Activated T-helper 2 cell treated with anti-CD3 and anti-CD28 coated beads, Interferon-gamma antibody, Interleukin-2, Interleukin-4, amounts not matched to agents 10 μg/mL and 5 μg/mL and 100 μg/mL, durations not matched to agents 14 hours and 24 hours and 36 hours (primary cell): ENCODE measurements at regions not wholly inside any gene's neighbourhood (a gene's known extent, or its start where the extent isn't known, plus 50 kb on each side); places are given as distances from the start of the nearest gene placed in this dataset.

ENCODE experiments used
- DNase-seq: peaks from one replicate; pipeline ENCODE4 v3.0.0; 2021; ENCODE audit warnings: low spot score
- H3K27ac Mint-ChIP-seq: one replicate; pipeline ENCODE4 v1.8.0; 2021; ENCODE audit warnings: mixed read lengths
- H3K27me3 Mint-ChIP-seq: one replicate; pipeline ENCODE4 v1.8.0; 2021; ENCODE audit warnings: low read depth, mixed read lengths
- H3K36me3 Mint-ChIP-seq: one replicate; pipeline ENCODE4 v1.8.0; 2021; ENCODE audit warnings: low read depth, mixed read lengths
- H3K4me1 Mint-ChIP-seq: one replicate; pipeline ENCODE4 v1.8.0; 2021; ENCODE audit warnings: low read depth, mixed read lengths
- H3K4me3 Mint-ChIP-seq: one replicate; pipeline ENCODE4 v1.8.0; 2021; ENCODE audit warnings: low read depth, mild to moderate bottlenecking, moderate library complexity, mixed read lengths
- H3K9me3 Mint-ChIP-seq: one replicate; pipeline ENCODE4 v1.8.0; 2021; ENCODE audit warnings: mixed read lengths
- intact Hi-C: fragments of 100-400 bp; cut with micrococcal nuclease; formaldehyde crosslinking; loops from one replicate; pipeline ENCODE4 v1.15.1; 2023

DNA sequence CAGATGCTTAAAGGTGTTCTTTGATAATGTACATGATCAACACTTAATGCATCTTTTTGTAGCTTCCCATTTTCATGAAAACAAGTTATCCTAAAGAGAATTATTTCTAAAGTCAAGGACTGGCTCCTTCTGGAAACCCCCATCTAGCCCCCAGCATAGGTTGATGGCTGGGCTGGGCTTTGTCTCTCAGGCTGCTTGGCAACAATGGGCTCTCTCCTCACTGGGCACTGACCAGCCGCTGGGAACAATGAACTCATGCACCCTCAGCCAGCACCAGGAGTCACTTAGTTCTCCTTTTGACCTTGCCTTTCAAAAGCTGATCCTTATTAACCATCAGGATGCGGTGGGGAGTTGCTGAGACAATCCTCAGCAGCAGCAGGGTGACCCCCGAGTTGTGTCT, 293.0 kb upstream of the PLXNA2 start:
- Mint-ChIP-seq H3K4me1 (no peaks in the 10 kb centered on the region), H3K4me3 (no peak overlapping the region), H3K27ac (no peak overlapping the region), H3K9me3 (no peaks in the 10 kb centered on the region), H3K36me3 (no peaks in the 10 kb centered on the region), H3K27me3 (no peaks in the 10 kb centered on the region)
- DNase-seq: no peak
- intact Hi-C loops: no loop called here

DNA sequence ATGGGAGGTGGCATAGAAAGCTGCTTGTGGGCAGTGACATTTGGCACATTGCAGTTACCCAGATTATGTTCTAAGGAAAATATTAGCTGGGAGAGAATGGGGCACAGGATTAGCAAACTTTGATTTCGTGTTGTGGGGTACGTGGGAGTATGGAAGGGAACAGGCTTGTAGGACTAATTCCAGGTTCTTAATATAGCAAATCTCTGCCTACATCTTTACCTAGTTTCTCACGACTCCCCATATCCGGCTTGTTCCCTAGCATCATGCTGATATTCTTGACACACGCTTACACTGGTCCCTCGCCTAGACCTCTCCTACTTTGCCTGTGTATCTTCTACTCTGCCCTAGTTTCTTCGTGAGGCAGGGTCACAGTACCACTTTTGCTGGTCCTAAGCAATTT, 293.9 kb upstream of the PLXNA2 start:
- Mint-ChIP-seq H3K27me3 (no peaks in the 10 kb centered on the region), H3K27ac (no peak overlapping the region), H3K36me3 (no peaks in the 10 kb centered on the region), H3K4me1 (no peaks in the 10 kb centered on the region), H3K9me3 (no peaks in the 10 kb centered on the region), H3K4me3 (no peak overlapping the region)
- intact Hi-C loops: no loop called here
- DNase-seq: no peak

DNA sequence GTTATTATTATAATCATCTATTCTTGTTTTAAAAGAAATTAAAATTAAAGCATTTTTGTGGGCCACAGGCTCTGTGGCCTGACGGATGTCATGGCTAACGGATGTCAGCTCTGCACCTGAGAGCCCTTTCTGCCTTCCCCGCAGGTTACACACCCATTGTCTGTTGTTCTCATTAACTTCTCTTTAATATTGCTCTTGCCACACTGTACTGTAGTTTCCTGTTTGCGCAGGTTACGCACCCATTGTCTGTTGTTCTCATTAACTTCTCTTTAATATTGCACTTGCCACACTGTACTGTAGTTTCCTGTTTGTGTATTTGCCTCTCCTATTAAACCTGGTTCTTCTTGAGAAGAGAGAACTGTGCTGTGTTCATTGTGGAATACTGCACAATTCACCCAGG, 294.4 kb upstream of the PLXNA2 start:
- Mint-ChIP-seq H3K27ac (no peak overlapping the region), H3K36me3 (no peaks in the 10 kb centered on the region), H3K9me3 (no peaks in the 10 kb centered on the region), H3K4me3 (no peak overlapping the region), H3K4me1 (no peaks in the 10 kb centered on the region), H3K27me3 (no peaks in the 10 kb centered on the region)
- no peak for DNase-seq
- intact Hi-C loops: no loop called here

DNA sequence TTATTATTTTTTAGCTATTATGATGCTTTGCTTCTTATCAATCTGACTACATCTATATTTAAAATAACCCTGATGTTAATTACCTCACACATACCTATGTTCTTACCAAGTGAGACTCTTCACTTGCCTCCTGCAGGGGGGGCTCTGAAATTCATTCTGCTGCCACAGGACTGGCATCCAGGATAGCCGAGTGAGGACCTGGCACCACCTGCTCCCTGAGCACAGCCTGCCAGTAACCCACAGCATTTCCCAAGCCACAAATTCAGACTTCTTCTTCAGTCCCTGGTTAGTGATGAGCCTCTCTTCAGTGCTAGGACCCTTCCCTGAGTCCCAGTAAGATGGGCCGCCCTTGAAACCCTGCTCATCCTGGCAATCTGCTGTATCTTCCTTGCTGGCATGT, 296.5 kb upstream of the PLXNA2 start:
- no peaks in the 10 kb centered on the region for H3K4me1 Mint-ChIP-seq
- H3K36me3 Mint-ChIP-seq: no peaks in the 10 kb centered on the region
- no peaks in the 10 kb centered on the region for H3K9me3 Mint-ChIP-seq
- intact Hi-C loops: no loop called here
- H3K27me3 Mint-ChIP-seq: no peaks in the 10 kb centered on the region
- DNase-seq: no peak
- H3K27ac Mint-ChIP-seq: no peak overlapping the region
- no peak overlapping the region for H3K4me3 Mint-ChIP-seq

DNA sequence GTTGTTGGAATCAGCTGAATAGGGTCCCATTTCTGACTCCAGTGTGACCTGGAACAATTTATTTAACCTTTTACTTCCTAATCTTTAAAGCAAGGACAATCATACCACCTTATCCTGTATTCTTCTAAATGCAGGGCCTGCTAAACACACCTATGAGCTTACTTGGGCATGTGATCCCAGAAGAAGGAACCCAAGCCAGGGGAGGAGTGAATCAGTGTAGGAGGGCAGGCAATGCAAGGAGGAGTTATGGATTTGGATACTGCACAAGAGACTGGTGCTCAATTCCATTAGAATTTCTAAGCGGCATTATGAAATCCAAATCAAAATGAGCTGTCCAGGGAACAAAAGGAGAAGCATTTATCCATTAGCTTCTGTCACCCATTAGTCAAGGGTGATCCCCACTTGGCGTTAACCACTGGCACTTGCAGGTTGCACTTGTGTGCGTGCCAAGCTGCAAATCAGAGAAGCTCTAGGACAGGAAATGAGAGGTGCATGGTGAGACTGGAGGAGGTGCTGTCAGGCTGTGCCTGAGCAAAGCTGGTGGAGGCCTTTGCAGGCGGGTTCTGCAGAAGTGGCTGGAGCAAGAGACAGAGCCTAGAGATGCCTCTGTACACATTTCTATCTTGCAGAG, 297.2 kb upstream of the PLXNA2 start:
- intact Hi-C loops: no loop called here
- no peaks in the 10 kb centered on the region for H3K9me3 Mint-ChIP-seq
- no peaks in the 10 kb centered on the region for H3K27me3 Mint-ChIP-seq
- no peak overlapping the region for H3K4me3 Mint-ChIP-seq
- DNase-seq: no peak
- no peaks in the 10 kb centered on the region for H3K4me1 Mint-ChIP-seq
- H3K36me3 Mint-ChIP-seq: no peaks in the 10 kb centered on the region
- no peak overlapping the region for H3K27ac Mint-ChIP-seq

DNA sequence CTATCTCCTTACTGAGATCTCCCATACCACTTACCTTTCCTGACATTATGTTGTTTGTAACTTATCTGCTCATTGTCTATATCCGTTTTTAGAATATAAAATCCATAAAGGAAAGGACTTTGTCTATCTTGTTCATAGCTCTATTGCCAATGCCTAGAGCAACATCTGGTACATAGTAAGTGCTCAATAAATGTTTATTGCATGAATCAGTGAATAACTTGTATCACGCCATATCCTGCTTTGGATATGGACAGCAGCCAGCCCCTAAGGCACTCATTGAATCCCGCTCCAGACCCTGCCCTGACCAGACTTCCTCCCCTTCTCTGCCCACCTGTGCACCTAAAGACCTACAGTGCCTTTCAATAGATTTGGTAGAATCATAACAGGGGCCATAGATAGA, 298.1 kb upstream of the PLXNA2 start:
- Mint-ChIP-seq H3K27ac (no peak overlapping the region), H3K36me3 (no peaks in the 10 kb centered on the region), H3K4me3 (no peak overlapping the region), H3K27me3 (no peaks in the 10 kb centered on the region), H3K4me1 (no peaks in the 10 kb centered on the region), H3K9me3 (no peaks in the 10 kb centered on the region)
- intact Hi-C loops: no loop called here
- no peak for DNase-seq

DNA sequence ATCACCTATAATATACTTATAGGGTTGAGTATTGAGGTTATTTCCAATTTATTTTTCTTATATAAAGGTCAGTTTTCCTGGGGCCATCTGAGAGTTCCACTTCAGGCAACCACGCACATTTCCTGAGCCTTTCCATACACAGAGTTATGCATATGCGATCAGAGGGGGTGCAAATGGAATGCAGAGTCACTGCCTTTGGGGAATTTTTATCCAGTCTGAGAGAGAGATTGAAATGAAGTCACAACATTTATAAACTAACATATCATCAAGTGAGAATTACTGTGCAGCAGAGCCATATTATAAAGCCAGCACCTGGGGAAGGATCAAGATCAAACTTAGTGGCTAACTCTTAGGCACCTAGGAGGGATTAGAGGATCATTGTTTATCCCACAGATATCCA, 299.9 kb upstream of the PLXNA2 start:
- intact Hi-C loops: no loop called here
- Mint-ChIP-seq H3K4me3 (no peak overlapping the region), H3K27ac (no peak overlapping the region), H3K4me1 (no peaks in the 10 kb centered on the region), H3K9me3 (no peaks in the 10 kb centered on the region), H3K36me3 (no peaks in the 10 kb centered on the region), H3K27me3 (no peaks in the 10 kb centered on the region)
- no peak for DNase-seq

DNA sequence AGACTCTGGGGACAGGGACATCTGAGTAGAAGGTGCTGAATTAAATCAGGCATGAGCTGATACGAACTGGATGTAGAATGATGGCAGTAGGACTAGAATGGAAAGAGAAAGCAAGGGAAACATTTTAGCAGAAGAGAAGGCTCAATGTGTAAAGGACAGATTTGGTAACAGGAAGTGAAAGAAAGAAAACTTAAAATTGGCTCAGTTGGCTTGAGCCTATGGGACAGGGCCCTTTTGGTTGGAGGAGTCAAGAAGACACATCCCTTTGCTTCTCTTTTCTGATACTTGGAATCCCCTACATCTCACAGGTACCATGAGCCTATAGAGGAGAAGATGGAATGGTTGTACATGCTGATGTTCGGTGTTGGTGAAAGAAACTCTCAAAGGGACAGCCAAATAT, 300.6 kb upstream of the PLXNA2 start:
- no peaks in the 10 kb centered on the region for H3K9me3 Mint-ChIP-seq
- no peak for DNase-seq
- H3K27ac Mint-ChIP-seq: no peak overlapping the region
- H3K4me3 Mint-ChIP-seq: no peak overlapping the region
- no peaks in the 10 kb centered on the region for H3K36me3 Mint-ChIP-seq
- H3K4me1 Mint-ChIP-seq: no peaks in the 10 kb centered on the region
- intact Hi-C loops: no loop called here
- no peaks in the 10 kb centered on the region for H3K27me3 Mint-ChIP-seq

DNA sequence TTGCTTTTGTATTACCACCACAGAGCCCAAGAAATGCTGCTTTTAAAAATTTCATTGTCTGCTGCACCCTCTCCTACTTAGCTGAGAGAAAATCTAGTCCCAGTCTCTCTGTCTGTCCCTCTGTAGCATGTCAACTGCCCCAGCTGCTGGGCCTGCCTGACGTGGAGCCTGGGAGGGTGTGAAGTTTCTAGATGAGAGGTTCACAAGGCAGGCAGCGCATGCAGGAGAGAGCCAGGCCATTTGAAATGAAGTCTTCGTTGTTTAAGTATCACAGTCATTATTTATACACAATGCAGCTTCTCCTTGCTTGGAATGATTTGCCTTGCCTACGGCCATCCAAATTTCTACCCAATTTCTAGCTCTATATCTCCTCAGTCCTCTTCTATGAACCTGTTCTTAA, 306.8 kb upstream of the PLXNA2 start:
- Mint-ChIP-seq H3K36me3 (no peaks in the 10 kb centered on the region), H3K9me3 (no peaks in the 10 kb centered on the region), H3K4me1 (no peaks in the 10 kb centered on the region), H3K27ac (no peak overlapping the region), H3K27me3 (peaks cover 2% of the 10 kb centered on the region), H3K4me3 (no peak overlapping the region)
- intact Hi-C loops: no loop called here
- DNase-seq: no peak

DNA sequence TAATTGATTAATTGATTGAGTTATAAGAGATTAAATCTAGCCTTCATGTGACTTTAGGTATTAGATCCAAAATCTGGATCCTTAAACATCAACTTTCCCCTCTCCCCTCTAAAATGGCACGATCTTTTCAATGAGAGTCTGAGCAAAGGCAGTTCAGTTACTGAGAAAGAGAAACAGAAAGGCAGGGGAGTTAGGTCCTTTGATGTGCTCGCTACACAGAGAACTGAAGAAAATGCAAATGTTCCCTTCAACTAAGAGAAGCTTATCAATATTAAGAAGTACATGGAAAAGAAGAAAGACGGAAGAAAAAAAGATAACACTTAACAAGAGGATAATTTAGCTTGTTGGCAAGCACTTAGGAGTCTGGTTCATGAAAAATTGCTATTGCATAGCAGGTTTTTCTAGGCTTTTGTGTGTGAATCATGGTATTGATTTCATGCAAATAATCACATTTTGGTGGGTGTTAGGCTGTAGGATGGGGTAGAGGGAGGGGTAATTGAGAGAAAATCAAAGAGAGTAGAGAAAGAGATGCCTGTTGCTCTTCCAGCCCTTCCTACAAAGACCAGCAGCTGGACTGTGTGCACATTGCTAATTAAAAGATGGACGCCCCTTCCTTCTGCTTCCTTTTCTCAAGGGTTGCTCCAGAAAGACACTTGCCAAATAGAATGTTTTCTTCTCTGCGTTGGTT, 307.6 kb upstream of the PLXNA2 start:
- Mint-ChIP-seq H3K27me3 (peaks cover 2% of the 10 kb centered on the region), H3K36me3 (no peaks in the 10 kb centered on the region), H3K4me1 (no peaks in the 10 kb centered on the region), H3K9me3 (no peaks in the 10 kb centered on the region), H3K27ac (no peak overlapping the region), H3K4me3 (no peak overlapping the region)
- no peak for DNase-seq
- intact Hi-C loops: no loop called here

DNA sequence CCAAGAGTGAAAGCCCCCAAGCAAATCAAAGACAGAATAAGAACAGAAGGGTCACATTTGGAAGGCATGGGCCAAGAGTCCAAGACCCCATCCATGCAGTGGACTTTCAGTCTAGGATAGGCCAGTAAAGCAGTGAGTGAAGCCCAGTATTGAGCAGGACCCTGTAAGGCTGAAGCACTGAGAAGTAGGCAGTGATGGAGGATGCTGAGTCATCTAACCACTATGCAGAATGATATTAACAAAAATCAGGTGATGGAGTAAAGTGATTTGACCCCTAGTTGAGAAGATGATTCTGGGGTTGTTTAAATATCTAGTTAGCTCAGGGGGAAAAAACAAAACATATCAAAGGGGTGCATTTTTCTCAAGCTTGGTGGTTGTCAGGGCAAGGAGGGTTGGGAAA, 308.7 kb upstream of the PLXNA2 start:
- intact Hi-C loops: no loop called here
- no peaks in the 10 kb centered on the region for H3K4me1 Mint-ChIP-seq
- no peaks in the 10 kb centered on the region for H3K36me3 Mint-ChIP-seq
- H3K9me3 Mint-ChIP-seq: no peaks in the 10 kb centered on the region
- no peak overlapping the region for H3K4me3 Mint-ChIP-seq
- H3K27ac Mint-ChIP-seq: no peak overlapping the region
- DNase-seq: no peak
- peaks cover 2% of the 10 kb centered on the region for H3K27me3 Mint-ChIP-seq

DNA sequence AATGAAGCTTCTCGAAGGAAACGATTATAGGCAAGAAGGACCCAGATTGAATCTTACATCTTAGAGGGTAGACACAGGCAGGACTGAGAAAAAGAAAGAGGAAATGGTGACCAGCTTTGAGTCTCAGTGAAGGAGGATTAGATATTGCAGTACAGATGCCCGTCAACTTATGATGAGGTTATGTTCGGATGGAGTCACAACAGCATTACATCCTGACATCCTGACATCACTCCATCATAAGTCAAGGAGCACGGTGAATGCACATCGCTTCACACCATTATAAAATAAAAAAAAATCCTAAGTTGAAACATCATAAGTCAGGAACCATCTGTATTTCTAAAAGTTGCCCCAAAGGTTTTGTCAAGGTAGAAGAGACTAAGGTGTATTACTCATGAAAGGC, 312.3 kb upstream of the PLXNA2 start:
- Mint-ChIP-seq H3K27me3 (peaks cover 2% of the 10 kb centered on the region), H3K9me3 (no peaks in the 10 kb centered on the region), H3K27ac (no peak overlapping the region), H3K36me3 (no peaks in the 10 kb centered on the region), H3K4me3 (no peak overlapping the region), H3K4me1 (no peaks in the 10 kb centered on the region)
- DNase-seq: no peak
- intact Hi-C loops: no loop called here

DNA sequence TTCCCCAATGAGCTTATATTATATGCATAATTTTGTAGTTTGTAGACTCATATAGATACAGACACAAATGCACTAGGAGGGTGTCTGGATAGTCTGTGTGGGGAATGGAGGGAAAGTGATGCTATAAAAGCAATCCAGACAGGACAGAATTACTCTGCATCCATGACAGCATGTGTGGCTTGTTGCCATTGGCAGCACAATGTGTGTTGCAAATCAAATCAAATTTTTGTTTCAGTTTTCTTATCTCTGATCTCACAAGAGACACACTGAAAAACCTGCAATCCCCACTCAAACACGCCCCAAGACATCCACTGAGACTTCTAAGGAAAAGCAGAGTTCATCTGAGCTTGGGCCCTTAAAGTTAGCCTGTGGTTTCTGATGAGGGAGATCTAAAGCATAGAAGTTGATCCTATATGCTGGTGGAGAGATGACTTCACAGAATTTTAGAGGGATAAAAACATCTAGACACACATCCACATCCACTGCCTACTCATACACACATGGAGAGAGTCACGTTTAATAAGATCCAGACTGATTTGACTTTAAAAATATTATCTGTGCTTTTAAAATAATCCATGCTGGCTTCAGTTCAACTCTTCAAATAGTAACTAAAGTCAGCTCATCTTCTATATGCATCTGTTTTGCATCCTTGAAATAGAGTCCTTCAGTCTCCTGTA, 313.0 kb upstream of the PLXNA2 start:
- Mint-ChIP-seq H3K27ac (no peak overlapping the region), H3K4me3 (no peak overlapping the region), H3K36me3 (no peaks in the 10 kb centered on the region), H3K27me3 (no peaks in the 10 kb centered on the region), H3K9me3 (no peaks in the 10 kb centered on the region), H3K4me1 (no peaks in the 10 kb centered on the region)
- intact Hi-C loops: no loop called here
- no peak for DNase-seq
